Mesenchymal stem cell (in vitro differentiated cells and primary cell): ENCODE measurements at regions not wholly inside any gene's neighbourhood (a gene's known extent, or its start where the extent isn't known, plus 50 kb on each side); places are given as distances from the start of the nearest gene placed in this dataset.

Source experiments
- DNase-seq: peaks from one replicate; pipeline ENCODE4 v3.0.0-alpha.2; 2013
- H2AFZ ChIP-seq: one replicate; pipeline ENCODE4 v1.6.1; 2013; ENCODE audit warnings: low read depth, mild to moderate bottlenecking, control low read depth, inconsistent platforms, low read length, moderate library complexity
- H2AK5ac ChIP-seq: 2 replicates; pipeline ENCODE4 v1.6.1; 2013; ENCODE audit warnings: low read length, moderate library complexity, mild to moderate bottlenecking, inconsistent platforms; ENCODE audit not compliant: severe bottlenecking
- H2BK120ac ChIP-seq: one replicate; pipeline ENCODE4 v1.6.1; 2013; ENCODE audit warnings: low read depth, mild to moderate bottlenecking, inconsistent platforms, low read length, moderate library complexity
- H2BK12ac ChIP-seq, 2 experiments: one replicate each; pipeline ENCODE4 v1.6.1; 2013; ENCODE audit warnings: inconsistent platforms in 2 of 2, low read length in 2 of 2, mild to moderate bottlenecking in 2 of 2, moderate library complexity in 2 of 2, control low read depth in 1 of 2
- H2BK15ac ChIP-seq: one replicate; pipeline ENCODE4 v1.6.1; 2013; ENCODE audit warnings: mild to moderate bottlenecking, low read depth, inconsistent platforms; ENCODE audit not compliant: poor library complexity, severe bottlenecking
- H2BK5ac ChIP-seq: 2 replicates; pipeline ENCODE4 v1.6.1; 2013; ENCODE audit warnings: low read depth, mild to moderate bottlenecking, low read length, control low read depth, inconsistent platforms; ENCODE audit not compliant: poor library complexity, severe bottlenecking
- H3K14ac ChIP-seq, 2 experiments: one replicate each; pipeline ENCODE4 v1.6.1; 2013; ENCODE audit warnings: inconsistent platforms in 2 of 2, low read length in 2 of 2, control low read depth in 1 of 2, mild to moderate bottlenecking in 1 of 2, moderate library complexity in 1 of 2
- H3K18ac ChIP-seq, 2 experiments: one replicate each; pipeline ENCODE4 v1.6.1; 2013; ENCODE audit warnings: inconsistent platforms in 2 of 2, low read length in 2 of 2, control low read depth in 1 of 2, low read depth in 1 of 2, mild to moderate bottlenecking in 1 of 2
- H3K23ac ChIP-seq, 2 experiments: one replicate each; pipeline ENCODE4 v1.6.1; 2013; ENCODE audit warnings: inconsistent platforms in 2 of 2, low read length in 2 of 2, mild to moderate bottlenecking in 2 of 2, moderate library complexity in 2 of 2, control low read depth in 1 of 2
- H3K27ac ChIP-seq: 2 replicates; pipeline ENCODE4 v1.5.1; 2013; ENCODE audit warnings: mild to moderate bottlenecking, moderate library complexity, low read length, control low read depth, inconsistent platforms; ENCODE audit not compliant: poor library complexity, severe bottlenecking
- H3K27me3 ChIP-seq, 2 experiments: 2 replicates each; pipeline versions ENCODE4 v1.6.1 to v1.7.0; 2013; ENCODE audit warnings: low read length in 2 of 2, mild to moderate bottlenecking in 2 of 2, moderate library complexity in 2 of 2, control low read depth in 1 of 2, inconsistent platforms in 1 of 2; ENCODE audit not compliant: control insufficient read depth in 1 of 2, insufficient read depth in 1 of 2
- H3K36me3 ChIP-seq, 2 experiments: 2 replicates each; pipeline versions ENCODE4 v1.6.1 to v1.7.0; 2013; ENCODE audit warnings: low read length in 2 of 2, control low read depth in 1 of 2, inconsistent platforms in 1 of 2, low read depth in 1 of 2, mild to moderate bottlenecking in 1 of 2; ENCODE audit not compliant: insufficient read depth in 2 of 2, control insufficient read depth in 1 of 2
- H3K4ac ChIP-seq, 2 experiments: one replicate each; pipeline ENCODE4 v1.6.1; 2013; ENCODE audit warnings: inconsistent platforms in 2 of 2, low read length in 2 of 2, mild to moderate bottlenecking in 2 of 2, moderate library complexity in 2 of 2, control low read depth in 1 of 2, low read depth in 1 of 2
- H3K4me1 ChIP-seq: 2 replicates; pipeline ENCODE4 v1.6.1; 2013; ENCODE audit warnings: low read depth, low read length, control low read depth; ENCODE audit not compliant: control insufficient read depth, insufficient read depth
- H3K4me2 ChIP-seq: 2 replicates; pipeline ENCODE4 v1.6.1; 2013; ENCODE audit warnings: low read length, mild to moderate bottlenecking, inconsistent platforms; ENCODE audit not compliant: poor library complexity, severe bottlenecking
- H3K4me3 ChIP-seq, 2 experiments: 2 replicates each; pipeline versions ENCODE4 v1.5.1 to v1.7.0; 2013; ENCODE audit warnings: low read length in 2 of 2, mild to moderate bottlenecking in 2 of 2, control low read depth in 1 of 2, low read depth in 1 of 2; ENCODE audit not compliant: insufficient read depth in 1 of 2
- H3K79me1 ChIP-seq: replicated peaks from 2 replicates; pipeline ENCODE4 v1.6.1; 2013; ENCODE audit warnings: mild to moderate bottlenecking, control low read depth, low read length, inconsistent platforms; ENCODE audit not compliant: poor library complexity, severe bottlenecking
- H3K9ac ChIP-seq: 2 replicates; pipeline ENCODE4 v1.7.0; 2013; ENCODE audit warnings: mild to moderate bottlenecking, low read length, moderate library complexity
- H3K9me3 ChIP-seq: 2 replicates; pipeline ENCODE4 v1.7.0; 2013; ENCODE audit warnings: mild to moderate bottlenecking, low read length; ENCODE audit not compliant: control insufficient read depth
- H4K8ac ChIP-seq: one replicate; pipeline ENCODE4 v1.6.1; 2013; ENCODE audit warnings: inconsistent platforms, mild to moderate bottlenecking, low read length, moderate library complexity
- H4K91ac ChIP-seq: one replicate; pipeline ENCODE4 v1.6.1; 2013; ENCODE audit warnings: mild to moderate bottlenecking, low read length, inconsistent platforms
- WGBS: methylation state at CpG from one replicate; pipeline ENCODE4 v1.1.7; 2013; ENCODE audit warnings: mixed read lengths; 5-methylcytosine and 5-hydroxymethylcytosine counted together

GRCh38 chr3:20736287-20736852 lies 550.4 kb upstream of the SGO1 start:
- Histone ChIP-seq H3K27me3 (no peaks in the 10 kb centered on the region), H4K8ac (no peak overlapping the region), H3K4ac (no peak overlapping the region), H3K14ac (no peak overlapping the region), H2BK5ac (no peak overlapping the region), H3K23ac (no peak overlapping the region), H3K27ac (no peak overlapping the region), H3K18ac (no peak overlapping the region), H3K79me1 (no peaks in the 10 kb centered on the region), H2AFZ (no peak overlapping the region), H3K36me3 (no peaks in the 10 kb centered on the region), H2BK15ac (no peak overlapping the region), H3K4me1 (no peaks in the 10 kb centered on the region), H2AK5ac (no peak overlapping the region), H2BK120ac (no peak overlapping the region), H3K9ac (no peak overlapping the region), H4K91ac (no peak overlapping the region), H3K4me2 (no peak overlapping the region), H3K4me3 (no peak overlapping the region), H2BK12ac (no peak overlapping the region), H3K9me3 (no peaks in the 10 kb centered on the region)
- no peak for DNase-seq
- WGBS: 76% methylated on average over 3 of the region's 5 CpGs

- no peaks in the 10 kb centered on the region for H3K4me1 ChIP-seq
- 100% methylated on average over 1 of the region's 1 CpG for WGBS
- no peak overlapping the region for H2BK5ac ChIP-seq
- no peak overlapping the region for H3K9ac ChIP-seq
- no peak for DNase-seq
- no peak overlapping the region for H3K27ac ChIP-seq
- H2BK120ac ChIP-seq: no peak overlapping the region
- H3K4me3 ChIP-seq: no peak overlapping the region
- no peak overlapping the region for H4K8ac ChIP-seq
- H4K91ac ChIP-seq: no peak overlapping the region
- no peak overlapping the region for H2BK15ac ChIP-seq
- H3K14ac ChIP-seq: no peak overlapping the region
- H2AFZ ChIP-seq: no peak overlapping the region
- no peak overlapping the region for H3K4me2 ChIP-seq
- H2BK12ac ChIP-seq: no peak overlapping the region
- H3K23ac ChIP-seq: no peak overlapping the region
- H3K36me3 ChIP-seq: no peaks in the 10 kb centered on the region
- no peaks in the 10 kb centered on the region for H3K27me3 ChIP-seq
- H3K4ac ChIP-seq: no peak overlapping the region
- no peaks in the 10 kb centered on the region for H3K9me3 ChIP-seq
- no peak overlapping the region for H3K18ac ChIP-seq
- H2AK5ac ChIP-seq: no peak overlapping the region
- H3K79me1 ChIP-seq: no peaks in the 10 kb centered on the region
Measured at GRCh38 chr3:20729185-20729584, 543.2 kb upstream of the SGO1 start.

- no peak overlapping the region for H4K8ac ChIP-seq
- no peak overlapping the region for H2AFZ ChIP-seq
- no peak overlapping the region for H2BK15ac ChIP-seq
- no peak overlapping the region for H2BK120ac ChIP-seq
- H3K79me1 ChIP-seq: no peaks in the 10 kb centered on the region
- no peak overlapping the region for H3K14ac ChIP-seq
- no peak for DNase-seq
- no peak overlapping the region for H3K4ac ChIP-seq
- H3K23ac ChIP-seq: no peak overlapping the region
- no peak overlapping the region for H2BK5ac ChIP-seq
- WGBS: 68% methylated on average over 1 of the region's 2 CpGs
- H4K91ac ChIP-seq: no peak overlapping the region
- H3K4me1 ChIP-seq: no peaks in the 10 kb centered on the region
- no peaks in the 10 kb centered on the region for H3K27me3 ChIP-seq
- H3K36me3 ChIP-seq: no peaks in the 10 kb centered on the region
- H3K9ac ChIP-seq: no peak overlapping the region
- no peak overlapping the region for H3K4me3 ChIP-seq
- H2BK12ac ChIP-seq: no peak overlapping the region
- H2AK5ac ChIP-seq: no peak overlapping the region
- H3K18ac ChIP-seq: no peak overlapping the region
- H3K9me3 ChIP-seq: no peaks in the 10 kb centered on the region
- no peak overlapping the region for H3K27ac ChIP-seq
- H3K4me2 ChIP-seq: no peak overlapping the region
Measured at GRCh38 chr3:20726786-20727185, 540.8 kb upstream of the SGO1 start.

GRCh38 chr3:20724241-20724640 lies 538.2 kb upstream of the SGO1 start:
- no peaks in the 10 kb centered on the region for H3K4me1 ChIP-seq
- H3K4me3 ChIP-seq: no peak overlapping the region
- H3K36me3 ChIP-seq: no peaks in the 10 kb centered on the region
- H3K4me2 ChIP-seq: no peak overlapping the region
- no peak overlapping the region for H2BK15ac ChIP-seq
- WGBS: no CpG with 5 or more reads among the region's 1 CpG
- no peak overlapping the region for H2BK5ac ChIP-seq
- H3K27ac ChIP-seq: no peak overlapping the region
- H4K91ac ChIP-seq: no peak overlapping the region
- no peak overlapping the region for H2AFZ ChIP-seq
- H3K18ac ChIP-seq: no peak overlapping the region
- no peaks in the 10 kb centered on the region for H3K27me3 ChIP-seq
- no peaks in the 10 kb centered on the region for H3K9me3 ChIP-seq
- no peak overlapping the region for H2BK12ac ChIP-seq
- no peak overlapping the region for H2AK5ac ChIP-seq
- H3K14ac ChIP-seq: no peak overlapping the region
- no peak overlapping the region for H3K9ac ChIP-seq
- no peak overlapping the region for H3K4ac ChIP-seq
- H3K79me1 ChIP-seq: no peaks in the 10 kb centered on the region
- no peak overlapping the region for H4K8ac ChIP-seq
- no peak overlapping the region for H3K23ac ChIP-seq
- no peak overlapping the region for H2BK120ac ChIP-seq
- DNase-seq: no peak
